ENCODE measurements at regions not wholly inside any gene's neighbourhood (a gene's known extent, or its start where the extent isn't known, plus 50 kb on each side); places are given as distances from the start of the nearest gene placed in this dataset.

- Mint-ChIP-seq H3K4me3 (ENCODE audit: unreplicated experiment) (no peak overlapping the region), H3K9me3 (ENCODE audit: unreplicated experiment) (peaks cover 29% of the 10 kb centered on the region), H3K27me3 (ENCODE audit: insufficient read depth, unreplicated experiment) (no peaks in the 10 kb centered on the region), H3K4me1 (ENCODE audit: low read depth, unreplicated experiment) (no peaks in the 10 kb centered on the region), H3K36me3 (ENCODE audit: insufficient read depth, unreplicated experiment) (no peaks in the 10 kb centered on the region), H3K27ac (ENCODE audit: unreplicated experiment) (no peak overlapping the region)
- Histone ChIP-seq H3K27me3 (replicated peaks; ENCODE audit: control insufficient read depth, insufficient read depth, low read length) (no peaks in the 10 kb centered on the region), H3K36me3 (ENCODE audit: control insufficient read depth, insufficient read depth, low read length) (no peaks in the 10 kb centered on the region), H3K4me1 (no peaks in the 10 kb centered on the region), H3K4me3 (ENCODE audit: low read depth, low read length) (no peak overlapping the region), H3K9me3 (0 out of 2 replicates have a peak, but pooled peaks cover 6% of the 10 kb centered on the region)
- no peak for DNase-seq
- BruUV-seq (replicated peaks) = no TSS peak
- ChIA-PET POLR2A (no interaction called here), CTCF (no interaction called here)
- intact Hi-C loops (cut with micrococcal nuclease; ENCODE audit: unreplicated experiment) = no loop called here
- TF ChIP-seq CTCF (IDR thresholded peaks at IDR 0.05; ENCODE audit: insufficient read depth in 1 of 2, low read depth in 1 of 2, low read length in 1 of 2, severe bottlenecking in 1 of 2, unreplicated experiment in 1 of 2) = no peak
Measured at GRCh38 chr9:30410273-30410672, 1974.2 kb upstream of the ACO1 start.

DNA sequence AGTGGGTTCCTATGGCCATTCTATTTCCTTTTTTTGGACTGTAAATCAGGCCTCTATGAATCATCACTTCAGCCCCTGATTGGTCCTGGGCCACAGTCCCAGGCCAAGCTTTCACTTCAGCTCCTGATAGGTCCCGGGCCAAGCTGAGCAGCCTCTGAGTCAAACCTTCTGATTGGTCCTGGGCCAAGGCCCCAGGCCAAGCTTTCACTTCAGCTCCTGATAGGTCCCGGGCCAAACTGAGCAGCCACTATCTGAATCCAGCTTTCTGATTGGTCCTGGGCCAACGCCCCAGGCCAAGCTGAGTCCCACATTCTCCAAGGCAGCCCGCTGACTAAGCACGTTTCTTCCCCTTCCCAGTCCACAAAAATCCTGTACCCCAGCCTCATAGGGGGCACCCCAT, 1972.9 kb upstream of the ACO1 start:
- intact Hi-C loops (cut with micrococcal nuclease; ENCODE audit: unreplicated experiment) = no loop called here
- H3K4me1 Mint-ChIP-seq (ENCODE audit: low read depth, unreplicated experiment) = no peaks in the 10 kb centered on the region
- H3K36me3 Mint-ChIP-seq (ENCODE audit: insufficient read depth, unreplicated experiment) = no peaks in the 10 kb centered on the region
- peaks cover 29% of the 10 kb centered on the region for H3K9me3 Mint-ChIP-seq (ENCODE audit: unreplicated experiment)
- Histone ChIP-seq H3K9me3 (0 out of 2 replicates have a peak, but pooled peaks cover 6% of the 10 kb centered on the region), H3K27me3 (replicated peaks; ENCODE audit: control insufficient read depth, insufficient read depth, low read length) (no peaks in the 10 kb centered on the region), H3K36me3 (ENCODE audit: control insufficient read depth, insufficient read depth, low read length) (no peaks in the 10 kb centered on the region), H3K4me1 (no peaks in the 10 kb centered on the region), H3K4me3 (ENCODE audit: low read depth, low read length) (no peak overlapping the region)
- no peak overlapping the region for H3K4me3 Mint-ChIP-seq (ENCODE audit: unreplicated experiment)
- no peak for TF ChIP-seq CTCF (IDR thresholded peaks at IDR 0.05; ENCODE audit: insufficient read depth in 1 of 2, low read depth in 1 of 2, low read length in 1 of 2, severe bottlenecking in 1 of 2, unreplicated experiment in 1 of 2)
- ChIA-PET POLR2A (no interaction called here), CTCF (no interaction called here)
- no peaks in the 10 kb centered on the region for H3K27me3 Mint-ChIP-seq (ENCODE audit: insufficient read depth, unreplicated experiment)
- DNase-seq = peak in 1 of 2 experiments; percentile 1
- BruUV-seq (replicated peaks) = no TSS peak
- no peak overlapping the region for H3K27ac Mint-ChIP-seq (ENCODE audit: unreplicated experiment)

- BruUV-seq (replicated peaks) = no TSS peak
- Histone ChIP-seq H3K27me3 (replicated peaks; ENCODE audit: control insufficient read depth, insufficient read depth, low read length) (no peaks in the 10 kb centered on the region), H3K4me1 (no peaks in the 10 kb centered on the region), H3K4me3 (ENCODE audit: low read depth, low read length) (no peak overlapping the region), H3K36me3 (ENCODE audit: control insufficient read depth, insufficient read depth, low read length) (no peaks in the 10 kb centered on the region), H3K9me3 (no peaks in the 10 kb centered on the region)
- no peaks in the 10 kb centered on the region for H3K9me3 Mint-ChIP-seq (ENCODE audit: unreplicated experiment)
- DNase-seq = no peak
- no peak overlapping the region for H3K27ac Mint-ChIP-seq (ENCODE audit: unreplicated experiment)
- H3K27me3 Mint-ChIP-seq (ENCODE audit: insufficient read depth, unreplicated experiment) = no peaks in the 10 kb centered on the region
- ChIA-PET CTCF (no interaction called here), POLR2A (no interaction called here)
- intact Hi-C loops (cut with micrococcal nuclease; ENCODE audit: unreplicated experiment) = no loop called here
- H3K4me1 Mint-ChIP-seq (ENCODE audit: low read depth, unreplicated experiment) = no peaks in the 10 kb centered on the region
- H3K4me3 Mint-ChIP-seq (ENCODE audit: unreplicated experiment) = no peak overlapping the region
- TF ChIP-seq CTCF (IDR thresholded peaks at IDR 0.05; ENCODE audit: insufficient read depth in 1 of 2, low read depth in 1 of 2, low read length in 1 of 2, severe bottlenecking in 1 of 2, unreplicated experiment in 1 of 2) = no peak
- H3K36me3 Mint-ChIP-seq (ENCODE audit: insufficient read depth, unreplicated experiment) = no peaks in the 10 kb centered on the region
Measured at GRCh38 chr9:30459156-30459555, 1925.3 kb upstream of the ACO1 start.
